ENCODE measurements at regions not wholly inside any gene's neighbourhood (a gene's known extent, or its start where the extent isn't known, plus 50 kb on each side); places are given as distances from the start of the nearest gene placed in this dataset.

GRCh38 chr1:232306269-232306961 is 323.5 kb downstream of the SIPA1L2 start:
- no peak overlapping the region for H3K4me3 ChIP-seq (ENCODE audit: low read depth, low read length)
- TF ChIP-seq CTCF (IDR thresholded peaks at IDR 0.05; ENCODE audit: insufficient read depth, low read depth, low read length): peak; percentile 35
- DNase-seq (ENCODE audit: low read depth): no peak

DNA sequence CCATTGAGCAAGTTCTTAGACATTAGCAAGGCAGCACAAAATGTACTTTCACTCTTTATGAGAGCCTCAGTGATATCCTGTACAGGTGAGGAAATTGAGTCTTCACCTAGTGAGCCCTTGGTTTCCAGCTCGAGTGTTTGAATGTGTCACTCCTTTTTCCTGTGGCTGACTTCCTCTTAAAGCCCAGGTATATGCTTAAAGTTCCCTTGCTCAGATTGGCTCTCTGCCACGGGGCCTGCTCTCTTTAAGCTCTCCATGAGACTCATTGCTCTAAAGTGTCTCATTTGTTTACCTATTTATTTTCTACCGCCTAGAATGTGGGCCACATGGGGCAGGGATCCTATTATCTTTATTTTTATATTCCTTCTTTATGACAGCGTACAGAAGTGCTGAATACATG is 324.9 kb downstream of the SIPA1L2 start:
- no peak for DNase-seq (ENCODE audit: low read depth)
- TF ChIP-seq CTCF (IDR thresholded peaks at IDR 0.05; ENCODE audit: insufficient read depth, low read depth, low read length): no peak
- H3K4me3 ChIP-seq (ENCODE audit: low read depth, low read length): no peak overlapping the region

DNA sequence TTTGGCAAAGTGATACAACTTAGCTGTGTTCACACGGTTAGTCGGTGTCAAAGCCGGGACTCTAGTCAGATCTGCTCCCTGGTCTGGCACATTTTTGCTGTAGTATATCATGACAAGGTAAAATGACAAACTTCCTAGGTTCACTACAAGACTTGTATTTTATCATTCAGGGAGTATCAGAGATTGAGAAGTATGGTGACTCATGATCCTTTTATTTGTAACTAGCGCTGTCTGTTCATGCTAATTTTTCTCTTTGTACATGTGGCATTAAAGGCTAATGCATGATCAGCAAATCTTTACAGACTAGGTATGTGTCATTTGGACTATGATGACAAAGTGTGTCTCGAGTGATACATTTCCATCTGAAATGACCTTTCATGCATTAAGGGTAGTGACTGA is 326.7 kb downstream of the SIPA1L2 start:
- DNase-seq (ENCODE audit: low read depth): no peak

DNA sequence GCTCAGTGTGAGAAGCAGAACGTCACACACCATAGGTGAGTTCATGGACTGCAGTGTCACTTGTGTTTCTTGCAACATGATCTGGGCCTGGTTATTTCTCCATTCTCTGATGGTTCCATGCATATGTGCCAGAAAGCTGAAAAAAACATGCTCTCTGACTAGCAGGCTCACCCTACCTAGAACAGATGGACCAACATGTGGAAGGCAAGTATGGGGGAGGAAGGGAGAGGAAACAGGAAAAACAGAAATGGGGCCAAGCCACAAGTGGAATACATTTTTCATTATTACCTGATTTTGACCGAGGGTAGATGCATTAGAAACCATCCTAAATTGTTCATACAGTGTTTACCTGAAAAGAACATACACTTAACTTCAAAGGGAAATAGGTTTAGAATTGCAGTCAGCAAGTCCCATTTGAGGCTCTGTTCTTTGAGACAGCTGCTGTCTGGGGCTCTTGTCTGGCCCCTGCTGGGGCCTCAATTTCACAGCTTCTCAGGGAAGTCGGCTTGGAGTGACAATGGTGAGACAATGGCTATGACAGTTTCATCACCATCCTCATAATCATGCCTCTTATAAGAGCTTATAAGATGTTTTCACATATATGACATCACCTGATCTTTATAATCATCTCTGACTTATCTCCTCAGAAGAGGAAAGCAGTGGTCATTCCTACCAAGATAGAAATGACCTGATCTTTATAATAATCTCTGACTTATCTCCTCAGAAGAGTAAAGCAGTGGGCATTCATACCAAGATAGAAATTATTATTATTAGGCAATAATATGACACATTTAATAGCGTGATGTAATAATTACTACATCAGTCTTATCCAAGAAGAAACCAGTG is 327.3 kb downstream of the SIPA1L2 start:
- DNase-seq (ENCODE audit: low read depth): no peak
- no peak for TF ChIP-seq CTCF (IDR thresholded peaks at IDR 0.05; ENCODE audit: insufficient read depth, low read depth, low read length)
- H3K4me3 ChIP-seq (ENCODE audit: low read depth, low read length): no peak overlapping the region

More for the DNA sequence above, 326.7 kb downstream of the SIPA1L2 start:
- H3K4me3 ChIP-seq (ENCODE audit: low read depth, low read length): no peak overlapping the region
- no peak for TF ChIP-seq CTCF (IDR thresholded peaks at IDR 0.05; ENCODE audit: insufficient read depth, low read depth, low read length)

DNA sequence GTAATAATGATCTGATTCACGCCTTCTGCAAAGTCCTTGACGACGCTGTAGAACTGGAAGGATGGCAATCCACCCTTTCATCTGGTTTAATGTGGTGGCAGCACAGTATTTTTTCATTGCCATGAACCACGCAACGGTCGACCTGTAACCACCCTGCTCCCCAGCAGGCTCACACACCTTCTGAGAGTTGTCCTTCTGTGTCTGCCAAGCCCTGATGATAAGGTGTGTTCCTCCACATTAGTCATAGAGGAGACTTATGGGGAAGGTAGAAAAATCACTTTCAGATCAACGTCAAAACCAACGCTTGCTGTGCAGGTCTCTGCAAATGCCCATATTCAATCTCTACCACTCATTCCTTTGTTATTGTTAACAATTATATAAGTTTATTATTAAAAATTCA is 328.7 kb downstream of the SIPA1L2 start:
- no peak overlapping the region for H3K4me3 ChIP-seq (ENCODE audit: low read depth, low read length)
- no peak for TF ChIP-seq CTCF (IDR thresholded peaks at IDR 0.05; ENCODE audit: insufficient read depth, low read depth, low read length)
- DNase-seq (ENCODE audit: low read depth): no peak

GRCh38 chr1:232300466-232300865 is 329.5 kb downstream of the SIPA1L2 start:
- no peak overlapping the region for H3K4me3 ChIP-seq (ENCODE audit: low read depth, low read length)
- peak; percentile 61 for DNase-seq (ENCODE audit: low read depth)
- no peak for TF ChIP-seq CTCF (IDR thresholded peaks at IDR 0.05; ENCODE audit: insufficient read depth, low read depth, low read length)
